ENCODE measurements at regions not wholly inside any gene's neighbourhood (a gene's known extent, or its start where the extent isn't known, plus 50 kb on each side); places are given as distances from the start of the nearest gene placed in this dataset.

DNA sequence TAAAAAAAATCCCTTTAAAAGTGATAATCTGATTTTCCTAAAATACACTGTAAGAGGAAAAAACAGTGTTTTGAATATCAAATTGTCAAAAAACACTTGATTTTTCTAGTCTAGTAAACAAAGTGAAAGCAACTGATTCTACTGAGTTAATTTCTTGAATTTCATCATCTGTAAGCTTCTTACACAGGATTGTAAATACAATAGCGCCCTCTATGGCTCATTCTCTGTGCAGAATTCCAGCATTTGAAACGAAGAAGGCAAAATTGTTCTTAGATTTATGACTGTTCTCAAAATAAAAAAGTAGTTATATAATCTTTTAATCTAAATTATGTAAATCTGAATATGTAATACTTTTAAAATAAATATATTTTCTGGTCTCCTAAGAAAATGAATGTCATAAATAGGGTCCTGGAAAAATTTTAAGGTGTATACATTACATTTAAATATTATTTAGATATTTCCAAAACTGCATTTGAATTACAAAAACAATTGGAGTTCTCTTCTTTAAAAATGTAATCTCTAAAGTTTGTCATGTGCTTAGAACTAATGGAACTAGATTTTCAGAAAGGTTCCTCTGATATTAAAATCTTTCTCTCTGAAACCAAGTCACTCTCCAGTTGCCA, 176.9 kb upstream of the MC4R start:
- DNase-seq (ENCODE audit: low read depth) (peak; percentile 63), FAIRE-seq (no peak)

GRCh38 chr18:60552948-60553347, 180.4 kb upstream of the MC4R start:
- no peaks in the 10 kb centered on the region for H3K27me3 Mint-ChIP-seq (ENCODE audit: low read depth, unreplicated experiment)
- H3K9ac ChIP-seq (ENCODE audit: low read length) = no peak overlapping the region
- no peak overlapping the region for H3K27ac ChIP-seq (ENCODE audit: low read depth, low read length)
- H2AFZ ChIP-seq (ENCODE audit: low read depth, low read length) = no peak overlapping the region
- H3K4me2 ChIP-seq (ENCODE audit: low read length) = no peak overlapping the region
- H4K20me1 ChIP-seq (ENCODE audit: insufficient read depth, low read length) = no peaks in the 10 kb centered on the region
- H3K27me3 ChIP-seq (ENCODE audit: insufficient read depth, low read length) = no peaks in the 10 kb centered on the region
- H3K4me1 ChIP-seq (ENCODE audit: insufficient read depth, low read length) = no peaks in the 10 kb centered on the region
- TF ChIP-seq EZH2 (IDR thresholded peaks at IDR 0.05; ENCODE audit: insufficient read depth, low read length) = no peak
- TF ChIP-seq CTCF (IDR thresholded peaks at IDR 0.05; ENCODE audit: insufficient read depth, low read depth, low read length) = no peak
- H3K4me3 ChIP-seq (ENCODE audit: insufficient read depth, low read depth, low read length) = no peak overlapping the region
- FAIRE-seq = no peak
- H3K9me3 Mint-ChIP-seq (ENCODE audit: unreplicated experiment) = no peaks in the 10 kb centered on the region
- no peak for DNase-seq (ENCODE audit: low read depth)
- H3K27ac Mint-ChIP-seq (ENCODE audit: unreplicated experiment) = no peak overlapping the region
- H3K36me3 ChIP-seq (ENCODE audit: insufficient read depth, low read length) = no peaks in the 10 kb centered on the region
- no peaks in the 10 kb centered on the region for H3K79me2 ChIP-seq (ENCODE audit: insufficient read depth, low read length)
- no peaks in the 10 kb centered on the region for H3K36me3 Mint-ChIP-seq (ENCODE audit: low read depth, unreplicated experiment)
- no peaks in the 10 kb centered on the region for H3K9me3 ChIP-seq (ENCODE audit: insufficient read depth, low read depth, low read length)
- no peaks in the 10 kb centered on the region for H3K4me1 Mint-ChIP-seq (ENCODE audit: low read depth, unreplicated experiment)
- no peak overlapping the region for H3K4me3 Mint-ChIP-seq (ENCODE audit: unreplicated experiment)

More for the DNA sequence above, 176.9 kb upstream of the MC4R start:
- TF ChIP-seq EZH2 (IDR thresholded peaks at IDR 0.05; ENCODE audit: insufficient read depth, low read length) = no peak
- peak; percentile 93 for TF ChIP-seq CTCF (IDR thresholded peaks at IDR 0.05; ENCODE audit: insufficient read depth, low read depth, low read length)
- Mint-ChIP-seq H3K27me3 (ENCODE audit: low read depth, unreplicated experiment) (no peaks in the 10 kb centered on the region), H3K36me3 (ENCODE audit: low read depth, unreplicated experiment) (no peaks in the 10 kb centered on the region), H3K4me1 (ENCODE audit: low read depth, unreplicated experiment) (no peaks in the 10 kb centered on the region), H3K9me3 (ENCODE audit: unreplicated experiment) (no peaks in the 10 kb centered on the region), H3K4me3 (ENCODE audit: unreplicated experiment) (no peak overlapping the region), H3K27ac (ENCODE audit: unreplicated experiment) (no peak overlapping the region)
- H3K27me3 ChIP-seq (ENCODE audit: insufficient read depth, low read length) = no peaks in the 10 kb centered on the region
- no peak overlapping the region for H2AFZ ChIP-seq (ENCODE audit: low read depth, low read length)
- no peaks in the 10 kb centered on the region for H3K79me2 ChIP-seq (ENCODE audit: insufficient read depth, low read length)
- no peaks in the 10 kb centered on the region for H3K9me3 ChIP-seq (ENCODE audit: insufficient read depth, low read depth, low read length)
- H4K20me1 ChIP-seq (ENCODE audit: insufficient read depth, low read length) = no peaks in the 10 kb centered on the region
- no peak overlapping the region for H3K9ac ChIP-seq (ENCODE audit: low read length)
- H3K4me3 ChIP-seq (ENCODE audit: insufficient read depth, low read depth, low read length) = no peak overlapping the region
- no peak overlapping the region for H3K4me2 ChIP-seq (ENCODE audit: low read length)
- H3K27ac ChIP-seq (ENCODE audit: low read depth, low read length) = no peak overlapping the region
- no peaks in the 10 kb centered on the region for H3K36me3 ChIP-seq (ENCODE audit: insufficient read depth, low read length)
- H3K4me1 ChIP-seq (ENCODE audit: insufficient read depth, low read length) = no peaks in the 10 kb centered on the region

DNA sequence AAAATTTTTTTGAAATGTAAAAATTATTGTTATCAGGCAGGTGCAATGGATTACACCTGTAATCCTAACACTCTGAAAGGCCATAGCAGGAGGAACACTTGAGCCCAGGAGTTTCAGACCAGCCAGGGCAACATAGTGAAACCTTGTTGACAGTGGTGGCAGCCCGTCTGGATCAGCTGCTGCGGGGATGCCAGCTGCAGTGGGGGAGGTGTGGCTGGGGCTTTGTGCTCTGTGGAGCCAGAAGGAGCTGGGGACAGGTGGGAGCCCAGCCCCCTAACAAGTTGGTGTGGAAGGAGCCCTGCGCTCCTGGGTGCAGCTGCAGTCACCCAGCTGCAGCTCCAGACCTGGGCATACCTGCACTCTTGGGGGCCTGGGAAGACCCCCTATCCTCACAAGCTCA, 182.4 kb upstream of the MC4R start:
- Mint-ChIP-seq H3K4me3 (ENCODE audit: unreplicated experiment) (no peak overlapping the region), H3K9me3 (ENCODE audit: unreplicated experiment) (no peaks in the 10 kb centered on the region), H3K27me3 (ENCODE audit: low read depth, unreplicated experiment) (no peaks in the 10 kb centered on the region), H3K27ac (ENCODE audit: unreplicated experiment) (no peak overlapping the region), H3K36me3 (ENCODE audit: low read depth, unreplicated experiment) (no peaks in the 10 kb centered on the region), H3K4me1 (ENCODE audit: low read depth, unreplicated experiment) (no peaks in the 10 kb centered on the region)
- H3K9me3 ChIP-seq (ENCODE audit: insufficient read depth, low read depth, low read length) = no peaks in the 10 kb centered on the region
- DNase-seq (ENCODE audit: low read depth) (no peak), FAIRE-seq (no peak)
- H3K4me1 ChIP-seq (ENCODE audit: insufficient read depth, low read length) = no peaks in the 10 kb centered on the region
- H3K4me3 ChIP-seq (ENCODE audit: insufficient read depth, low read depth, low read length) = no peak overlapping the region
- H4K20me1 ChIP-seq (ENCODE audit: insufficient read depth, low read length) = no peaks in the 10 kb centered on the region
- no peak overlapping the region for H2AFZ ChIP-seq (ENCODE audit: low read depth, low read length)
- no peaks in the 10 kb centered on the region for H3K36me3 ChIP-seq (ENCODE audit: insufficient read depth, low read length)
- H3K27ac ChIP-seq (ENCODE audit: low read depth, low read length) = no peak overlapping the region
- TF ChIP-seq EZH2 (IDR thresholded peaks at IDR 0.05; ENCODE audit: insufficient read depth, low read length) (no peak), CTCF (IDR thresholded peaks at IDR 0.05; ENCODE audit: insufficient read depth, low read depth, low read length) (no peak)
- H3K79me2 ChIP-seq (ENCODE audit: insufficient read depth, low read length) = no peaks in the 10 kb centered on the region
- H3K27me3 ChIP-seq (ENCODE audit: insufficient read depth, low read length) = no peaks in the 10 kb centered on the region
- H3K9ac ChIP-seq (ENCODE audit: low read length) = no peak overlapping the region
- H3K4me2 ChIP-seq (ENCODE audit: low read length) = no peak overlapping the region

All from astrocyte (in vitro differentiated cells and primary cell).